OCI-LY1 (cell line): ENCODE measurements at regions not wholly inside any gene's neighbourhood (a gene's known extent, or its start where the extent isn't known, plus 50 kb on each side); places are given as distances from the start of the nearest gene placed in this dataset.

Experiments
- H2AFZ ChIP-seq: fragments of 200-600 bp; sonication (generic), shearing (Covaris generic); 2 replicates; pipeline ENCODE4 v1.6.0; 2014; ENCODE audit warnings: antibody characterized with exemption, mild to moderate bottlenecking, low read length
- H3F3A ChIP-seq: fragments of 200-600 bp; sonication (generic), shearing (Covaris generic); 2 replicates; pipeline ENCODE4 v1.6.0; 2014; ENCODE audit warnings: mild to moderate bottlenecking, antibody characterized with exemption, low read length, moderate library complexity; ENCODE audit not compliant: insufficient read depth
- H3K27ac ChIP-seq: fragments of 200-600 bp; sonication (generic); 2 replicates; pipeline ENCODE4 v1.5.1; 2014; ENCODE audit warnings: low read length, mixed run types, mild to moderate bottlenecking, low read depth; ENCODE audit not compliant: poor library complexity, severe bottlenecking
- H3K27me3 ChIP-seq: fragments of 200-600 bp; sonication (generic); 2 replicates; pipeline ENCODE4 v1.6.0; 2014; ENCODE audit warnings: antibody characterized with exemption, mild to moderate bottlenecking, low read length, moderate library complexity; ENCODE audit not compliant: insufficient read depth
- H3K36me3 ChIP-seq: fragments of 200-600 bp; sonication (generic); 2 replicates; pipeline ENCODE4 v1.6.1; 2014; ENCODE audit warnings: mild to moderate bottlenecking, antibody characterized with exemption, low read length, moderate library complexity, mixed read lengths; ENCODE audit not compliant: insufficient read depth
- H3K4me1 ChIP-seq: fragments of 200-600 bp; sonication (generic); 2 replicates; pipeline ENCODE4 v1.5.1; 2014; ENCODE audit warnings: mild to moderate bottlenecking, low read length, moderate library complexity; ENCODE audit not compliant: insufficient read depth, severe bottlenecking
- H3K4me2 ChIP-seq: fragments of 200-600 bp; sonication (generic), shearing (Covaris generic); 2 replicates; pipeline ENCODE4 v1.6.1; 2014; ENCODE audit warnings: low read length
- H3K4me3 ChIP-seq: fragments of 200-600 bp; sonication (generic); 2 replicates; pipeline ENCODE4 v1.5.1; 2014; ENCODE audit warnings: low read length, low read depth, mild to moderate bottlenecking, mixed read lengths; ENCODE audit not compliant: poor library complexity, severe bottlenecking
- H3K79me2 ChIP-seq: fragments of 200-600 bp; shearing (Covaris generic); 2 replicates; pipeline ENCODE4 v1.6.1; 2016; ENCODE audit warnings: mixed run types, low read length, mixed read lengths; ENCODE audit not compliant: insufficient read depth
- H3K9ac ChIP-seq: fragments of 200-600 bp; sonication (generic), shearing (Covaris generic); 2 replicates; pipeline ENCODE4 v1.6.1; 2014; ENCODE audit warnings: mild to moderate bottlenecking, low read length, mixed read lengths
- H3K9me2 ChIP-seq: fragments of 200-600 bp; sonication (generic), shearing (Covaris generic); 2 replicates; pipeline ENCODE4 v1.6.1; 2014; ENCODE audit warnings: low read depth, mild to moderate bottlenecking, low read length, mixed read lengths
- H3K9me3 ChIP-seq: fragments of 200-600 bp; shearing (Covaris generic); 2 replicates; pipeline ENCODE4 v1.6.1; 2014; ENCODE audit warnings: low read length, mixed read lengths
- H4K20me1 ChIP-seq: fragments of 200-600 bp; sonication (generic), shearing (Covaris generic); 2 replicates; pipeline ENCODE4 v1.6.0; 2016; ENCODE audit warnings: mild to moderate bottlenecking, low read length; ENCODE audit not compliant: insufficient read depth
- CTCF ChIP-seq: fragments of 200-600 bp; sonication (generic), shearing (Covaris generic); IDR thresholded peaks from 2 replicates; pipeline ENCODE4 v1.5.1; 2017; ENCODE audit warnings: mild to moderate bottlenecking, antibody characterized with exemption, low read length, moderate library complexity, mixed read lengths
- EZH2 ChIP-seq: fragments of 200-600 bp; sonication (generic), shearing (Covaris generic); IDR thresholded peaks from 2 replicates; pipeline ENCODE4 v1.8.0; 2017; ENCODE audit warnings: borderline replicate concordance, mixed run types, mild to moderate bottlenecking, antibody characterized with exemption, low read length, moderate library complexity, mixed read lengths

GRCh38 chr10:2223548-2224320 is 486.4 kb upstream of the ADARB2 start:
- H3K9me3 ChIP-seq: no peaks in the 10 kb centered on the region
- H3K27me3 ChIP-seq: no peaks in the 10 kb centered on the region
- H3K4me1 ChIP-seq: no peaks in the 10 kb centered on the region
- H3K9me2 ChIP-seq: no peaks in the 10 kb centered on the region
- H3K9ac ChIP-seq: no peak overlapping the region
- no peak overlapping the region for H3K4me3 ChIP-seq
- TF ChIP-seq CTCF: no peak
- TF ChIP-seq EZH2: no peak
- H3K79me2 ChIP-seq: no peaks in the 10 kb centered on the region
- no peaks in the 10 kb centered on the region for H3F3A ChIP-seq
- H4K20me1 ChIP-seq: no peaks in the 10 kb centered on the region
- no peak overlapping the region for H3K4me2 ChIP-seq
- no peak overlapping the region for H2AFZ ChIP-seq
- H3K27ac ChIP-seq: no peak overlapping the region
- no peaks in the 10 kb centered on the region for H3K36me3 ChIP-seq

GRCh38 chr10:2222631-2223030 is 485.3 kb upstream of the ADARB2 start:
- Histone ChIP-seq H3K9me2 (no peaks in the 10 kb centered on the region), H3K4me1 (no peaks in the 10 kb centered on the region), H3K9ac (no peak overlapping the region), H3K27ac (no peak overlapping the region), H4K20me1 (no peaks in the 10 kb centered on the region), H3K27me3 (no peaks in the 10 kb centered on the region), H3K36me3 (no peaks in the 10 kb centered on the region), H3K4me2 (no peak overlapping the region), H3K9me3 (no peaks in the 10 kb centered on the region), H3K4me3 (no peak overlapping the region), H2AFZ (no peak overlapping the region), H3K79me2 (no peaks in the 10 kb centered on the region), H3F3A (no peaks in the 10 kb centered on the region)
- no peak for TF ChIP-seq EZH2
- TF ChIP-seq CTCF: no peak

- Histone ChIP-seq H3K4me1 (no peaks in the 10 kb centered on the region), H3K79me2 (no peaks in the 10 kb centered on the region), H3K9me3 (no peaks in the 10 kb centered on the region), H3K4me3 (no peak overlapping the region), H3K27me3 (no peaks in the 10 kb centered on the region), H3K9ac (no peak overlapping the region), H3K36me3 (no peaks in the 10 kb centered on the region), H2AFZ (no peak overlapping the region), H3K4me2 (no peak overlapping the region), H3F3A (no peaks in the 10 kb centered on the region), H3K27ac (no peak overlapping the region), H3K9me2 (no peaks in the 10 kb centered on the region), H4K20me1 (no peaks in the 10 kb centered on the region)
- TF ChIP-seq EZH2: no peak
- no peak for TF ChIP-seq CTCF
These were observed 477.5 kb upstream of the ADARB2 start for GRCh38 chr10:2214805-2215204.
